NCI-H1436 (cell line): ENCODE measurements at regions not wholly inside any gene's neighbourhood (a gene's known extent, or its start where the extent isn't known, plus 50 kb on each side); places are given as distances from the start of the nearest gene placed in this dataset.
"Not testable (repeated sequence)": the region's sequence is repeated elsewhere in the genome, so short reads cannot be mapped to it uniquely, and the experiment has no call there.

Experiments
- DNase-seq: peaks from one replicate; lab custom pipeline; 2025; lab: John Stamatoyannopoulos, UW

GRCh38 chr10:57689596-57690297 lies 577.9 kb downstream of the IPMK start:
- no peak for DNase-seq

GRCh38 chr10:57679916-57680315 lies 587.8 kb downstream of the IPMK start:
- no peak for DNase-seq

- DNase-seq: no peak
Measured at GRCh38 chr10:57675125-57675524, 592.6 kb downstream of the IPMK start.

GRCh38 chr10:57673446-57673960 lies 594.2 kb downstream of the IPMK start:
- no peak for DNase-seq

GRCh38 chr10:57664815-57665214 lies 602.9 kb downstream of the IPMK start:
- DNase-seq: no peak

- DNase-seq: no peak
Measured at GRCh38 chr10:57663401-57663800, 604.3 kb downstream of the IPMK start.

- no peak for DNase-seq
Measured at GRCh38 chr10:57661206-57661605, 606.5 kb downstream of the IPMK start.

GRCh38 chr10:57657164-57657765 lies 610.4 kb downstream of the IPMK start:
- DNase-seq: peak; percentile 39

- DNase-seq: no peak
Measured at GRCh38 chr10:57654856-57655255, 612.8 kb downstream of the IPMK start.

GRCh38 chr10:57645108-57645507 lies 622.6 kb downstream of the IPMK start:
- DNase-seq: not testable (repeated sequence)

- DNase-seq: no peak
Measured at GRCh38 chr10:57638411-57638810, 629.3 kb downstream of the IPMK start.

- DNase-seq: no peak
Measured at GRCh38 chr10:57628592-57629284, 639.0 kb downstream of the IPMK start.

GRCh38 chr10:57627642-57628178 lies 640.0 kb downstream of the IPMK start:
- DNase-seq: no peak

- no peak for DNase-seq
Measured at GRCh38 chr10:57624856-57625592, 642.7 kb downstream of the IPMK start.

- no peak for DNase-seq
Measured at GRCh38 chr10:57624066-57624465, 643.6 kb downstream of the IPMK start.

- no peak for DNase-seq
Measured at GRCh38 chr10:57621466-57621865, 646.2 kb downstream of the IPMK start.

- no peak for DNase-seq
Measured at GRCh38 chr10:57605948-57606485, 661.7 kb downstream of the IPMK start.

GRCh38 chr10:57599440-57599839 lies 668.3 kb downstream of the IPMK start:
- DNase-seq: no peak

- no peak for DNase-seq
Measured at GRCh38 chr10:57593983-57594573, 673.6 kb downstream of the IPMK start.

- no peak for DNase-seq
Measured at GRCh38 chr10:57579926-57580325, 687.8 kb downstream of the IPMK start.

GRCh38 chr10:57562211-57562610 lies 705.5 kb downstream of the IPMK start:
- DNase-seq: no peak
